ENCODE measurements at regions not wholly inside any gene's neighbourhood (a gene's known extent, or its start where the extent isn't known, plus 50 kb on each side); places are given as distances from the start of the nearest gene placed in this dataset.
"Not testable (repeated sequence)": the region's sequence is repeated elsewhere in the genome, so short reads cannot be mapped to it uniquely, and the experiment has no call there.

DNA sequence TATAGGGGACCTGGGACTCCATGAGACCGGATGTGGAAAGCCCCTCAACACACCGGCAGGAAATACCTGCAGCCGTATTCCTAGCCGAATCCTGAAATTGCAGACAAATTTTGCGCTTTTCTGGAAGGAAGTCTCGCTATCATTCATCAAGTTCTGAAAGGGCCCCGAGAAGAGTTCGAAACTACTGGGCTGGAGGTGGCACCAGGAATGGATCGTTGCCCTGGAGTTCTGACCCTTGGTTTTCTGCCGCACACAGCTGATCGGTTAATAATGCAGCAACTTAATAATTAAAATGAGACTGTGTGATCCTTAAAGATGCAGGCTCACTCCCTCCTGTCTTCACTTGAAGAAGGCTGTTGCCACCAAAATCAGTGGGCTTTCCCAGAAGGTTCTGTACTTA, 55.7 kb upstream of the MRTFB start:
- Histone ChIP-seq H3K9me2 (ENCODE audit: insufficient read depth, low read length) (no peaks in the 10 kb centered on the region), H3K4me3 (ENCODE audit: low read depth, low read length, poor library complexity, severe bottlenecking) (no peak overlapping the region), H3K4me1 (ENCODE audit: insufficient read depth, low read length, poor library complexity, severe bottlenecking) (no peaks in the 10 kb centered on the region), H2AFZ (ENCODE audit: low read length) (no peak overlapping the region), H3K36me3 (ENCODE audit: insufficient read depth, low read length) (no peaks in the 10 kb centered on the region), H3K9me3 (ENCODE audit: low read length) (no peaks in the 10 kb centered on the region), H4K20me1 (ENCODE audit: insufficient read depth, low read length) (no peaks in the 10 kb centered on the region), H3K4me2 (ENCODE audit: low read length) (no peak overlapping the region), H3K27ac (ENCODE audit: low read depth, low read length, poor library complexity, severe bottlenecking) (no peak overlapping the region), H3K79me2 (ENCODE audit: insufficient read depth, low read depth, low read length) (no peaks in the 10 kb centered on the region)
- CTCF ChIA-PET (ENCODE audit: unreplicated experiment): no interaction called here
- intact Hi-C loops (cut with micrococcal nuclease; ENCODE audit: unreplicated experiment): no loop called here
- DNase-seq (ENCODE audit: low spot score): no peak
- TF ChIP-seq, protein P1, sequence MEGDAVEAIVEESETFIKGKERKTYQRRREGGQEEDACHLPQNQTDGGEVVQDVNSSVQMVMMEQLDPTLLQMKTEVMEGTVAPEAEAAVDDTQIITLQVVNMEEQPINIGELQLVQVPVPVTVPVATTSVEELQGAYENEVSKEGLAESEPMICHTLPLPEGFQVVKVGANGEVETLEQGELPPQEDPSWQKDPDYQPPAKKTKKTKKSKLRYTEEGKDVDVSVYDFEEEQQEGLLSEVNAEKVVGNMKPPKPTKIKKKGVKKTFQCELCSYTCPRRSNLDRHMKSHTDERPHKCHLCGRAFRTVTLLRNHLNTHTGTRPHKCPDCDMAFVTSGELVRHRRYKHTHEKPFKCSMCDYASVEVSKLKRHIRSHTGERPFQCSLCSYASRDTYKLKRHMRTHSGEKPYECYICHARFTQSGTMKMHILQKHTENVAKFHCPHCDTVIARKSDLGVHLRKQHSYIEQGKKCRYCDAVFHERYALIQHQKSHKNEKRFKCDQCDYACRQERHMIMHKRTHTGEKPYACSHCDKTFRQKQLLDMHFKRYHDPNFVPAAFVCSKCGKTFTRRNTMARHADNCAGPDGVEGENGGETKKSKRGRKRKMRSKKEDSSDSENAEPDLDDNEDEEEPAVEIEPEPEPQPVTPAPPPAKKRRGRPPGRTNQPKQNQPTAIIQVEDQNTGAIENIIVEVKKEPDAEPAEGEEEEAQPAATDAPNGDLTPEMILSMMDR (conservative IDR thresholded peaks at IDR 0.05; ENCODE audit: low read length): no peak
- TF ChIP-seq EZH2phosphoT487 (IDR thresholded peaks at IDR 0.05; ENCODE audit: borderline replicate concordance, low read depth, low read length): no peak
- POLR2A ChIA-PET: no interaction called here
- no TSS peak for BruUV-seq (replicated peaks)

DNA sequence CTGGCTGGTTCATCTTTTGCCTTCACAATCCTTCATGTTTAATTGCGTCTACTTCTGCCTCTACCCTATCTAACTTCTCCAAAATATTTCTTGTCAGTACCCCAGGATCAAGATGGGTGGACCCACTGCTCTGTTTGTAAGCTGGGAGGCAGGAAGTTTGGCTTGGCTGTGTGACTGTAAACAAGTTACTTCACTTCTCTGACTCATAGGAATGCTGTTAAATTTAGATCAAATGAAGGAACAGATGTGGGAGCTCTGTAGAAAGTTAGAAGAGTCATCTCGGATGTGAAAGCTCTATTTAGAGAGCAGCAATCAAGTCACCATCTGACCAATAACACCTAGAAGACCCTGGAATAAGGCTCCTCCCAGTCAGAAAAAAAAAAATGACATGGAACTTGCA, 55.2 kb upstream of the MRTFB start:
- DNase-seq (ENCODE audit: low spot score): no peak
- no TSS peak for BruUV-seq (replicated peaks)
- POLR2A ChIA-PET: no interaction called here

DNA sequence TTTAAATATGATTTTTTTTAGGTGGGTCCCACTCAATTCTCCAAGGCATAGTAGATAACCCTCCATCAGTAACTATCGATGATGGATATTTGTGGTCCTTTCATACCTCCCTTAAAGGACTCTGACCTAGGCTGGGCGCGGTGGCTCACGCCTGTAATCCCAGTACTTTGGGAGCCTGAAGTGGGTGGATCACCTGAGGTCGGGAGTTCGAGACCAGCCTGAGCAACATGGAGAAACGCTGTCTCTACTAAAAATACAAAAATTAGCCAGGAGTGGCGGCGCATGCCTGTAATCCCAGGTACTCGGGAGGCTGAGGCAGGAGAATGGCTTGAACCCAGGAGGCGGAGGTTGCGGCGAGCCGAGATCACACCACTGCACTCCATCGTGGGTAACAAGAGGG, 54.8 kb upstream of the MRTFB start:
- H3K27ac ChIP-seq (ENCODE audit: low read depth, low read length, poor library complexity, severe bottlenecking); H4K20me1 ChIP-seq (ENCODE audit: insufficient read depth, low read length); H3K79me2 ChIP-seq (ENCODE audit: insufficient read depth, low read depth, low read length); H3K4me2 ChIP-seq (ENCODE audit: low read length); BruUV-seq (replicated peaks); H3K36me3 ChIP-seq (ENCODE audit: insufficient read depth, low read length); intact Hi-C loops (cut with micrococcal nuclease; ENCODE audit: unreplicated experiment); H3K9me3 ChIP-seq (ENCODE audit: low read length); H3K4me3 ChIP-seq (ENCODE audit: low read depth, low read length, poor library complexity, severe bottlenecking); DNase-seq (ENCODE audit: low spot score); H3K9me2 ChIP-seq (ENCODE audit: insufficient read depth, low read length); H2AFZ ChIP-seq (ENCODE audit: low read length); H3K4me1 ChIP-seq (ENCODE audit: insufficient read depth, low read length, poor library complexity, severe bottlenecking): not testable (repeated sequence)
- ChIA-PET POLR2A (interaction anchor here (0.6 kb wide), 1 partner anchor 458 kb away, joined by 3 read pairs; no protein-coding TSS in a partner anchor), CTCF (ENCODE audit: unreplicated experiment) (interaction anchor here (0.6 kb wide), 1 partner anchor 505 kb away, joined by 3 read pairs; no protein-coding TSS in a partner anchor)

More for the DNA sequence above, 55.2 kb upstream of the MRTFB start:
- H3K4me2 ChIP-seq (ENCODE audit: low read length): no peak overlapping the region
- H3K27ac ChIP-seq (ENCODE audit: low read depth, low read length, poor library complexity, severe bottlenecking): no peak overlapping the region
- no peaks in the 10 kb centered on the region for H3K36me3 ChIP-seq (ENCODE audit: insufficient read depth, low read length)
- H4K20me1 ChIP-seq (ENCODE audit: insufficient read depth, low read length): no peaks in the 10 kb centered on the region
- intact Hi-C loops (cut with micrococcal nuclease; ENCODE audit: unreplicated experiment): no loop called here
- no peaks in the 10 kb centered on the region for H3K4me1 ChIP-seq (ENCODE audit: insufficient read depth, low read length, poor library complexity, severe bottlenecking)
- H3K9me3 ChIP-seq (ENCODE audit: low read length): no peaks in the 10 kb centered on the region
- CTCF ChIA-PET (ENCODE audit: unreplicated experiment): no interaction called here
- H3K9me2 ChIP-seq (ENCODE audit: insufficient read depth, low read length): no peaks in the 10 kb centered on the region
- TF ChIP-seq, protein P1 (conservative IDR thresholded peaks at IDR 0.05; ENCODE audit: low read length): no peak
- no peak for TF ChIP-seq EZH2phosphoT487 (IDR thresholded peaks at IDR 0.05; ENCODE audit: borderline replicate concordance, low read depth, low read length)
- H2AFZ ChIP-seq (ENCODE audit: low read length): no peak overlapping the region
- H3K79me2 ChIP-seq (ENCODE audit: insufficient read depth, low read depth, low read length): no peaks in the 10 kb centered on the region
- no peak overlapping the region for H3K4me3 ChIP-seq (ENCODE audit: low read depth, low read length, poor library complexity, severe bottlenecking)
